GM12873 (cell line): ENCODE measurements at regions not wholly inside any gene's neighbourhood (a gene's known extent, or its start where the extent isn't known, plus 50 kb on each side); places are given as distances from the start of the nearest gene placed in this dataset.

Source experiments
- TF ChIP-seq, protein P1 (sequence below): IDR thresholded peaks from 2 replicates; pipeline ENCODE4 v1.5.1; 2012; ENCODE audit warnings: low read depth, mild to moderate bottlenecking, moderate library complexity, low read length, control low read depth; ENCODE audit not compliant: insufficient read depth; ENCODE audit errors: missing control alignments

DNA sequence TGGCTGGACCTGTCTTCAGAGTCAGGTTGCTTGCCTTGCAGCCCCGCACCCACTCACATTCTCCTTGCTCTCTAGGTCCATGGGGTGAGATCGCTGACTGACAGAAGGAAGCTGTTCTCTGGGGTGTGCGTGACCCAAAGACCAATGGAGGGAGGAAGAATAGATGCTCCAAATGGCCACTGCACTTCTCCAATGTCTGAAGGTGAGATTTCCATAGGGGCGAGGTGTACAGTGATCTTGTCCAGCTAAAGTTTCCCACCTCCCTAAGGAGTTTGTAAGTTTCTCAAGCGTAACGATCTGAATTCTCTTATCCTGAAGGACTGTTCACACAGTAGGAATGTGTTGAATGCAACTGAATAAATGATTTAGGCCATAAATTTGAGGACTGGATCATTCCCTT is 211.9 kb upstream of the IRF2BP2 start:
- TF ChIP-seq, protein P1, sequence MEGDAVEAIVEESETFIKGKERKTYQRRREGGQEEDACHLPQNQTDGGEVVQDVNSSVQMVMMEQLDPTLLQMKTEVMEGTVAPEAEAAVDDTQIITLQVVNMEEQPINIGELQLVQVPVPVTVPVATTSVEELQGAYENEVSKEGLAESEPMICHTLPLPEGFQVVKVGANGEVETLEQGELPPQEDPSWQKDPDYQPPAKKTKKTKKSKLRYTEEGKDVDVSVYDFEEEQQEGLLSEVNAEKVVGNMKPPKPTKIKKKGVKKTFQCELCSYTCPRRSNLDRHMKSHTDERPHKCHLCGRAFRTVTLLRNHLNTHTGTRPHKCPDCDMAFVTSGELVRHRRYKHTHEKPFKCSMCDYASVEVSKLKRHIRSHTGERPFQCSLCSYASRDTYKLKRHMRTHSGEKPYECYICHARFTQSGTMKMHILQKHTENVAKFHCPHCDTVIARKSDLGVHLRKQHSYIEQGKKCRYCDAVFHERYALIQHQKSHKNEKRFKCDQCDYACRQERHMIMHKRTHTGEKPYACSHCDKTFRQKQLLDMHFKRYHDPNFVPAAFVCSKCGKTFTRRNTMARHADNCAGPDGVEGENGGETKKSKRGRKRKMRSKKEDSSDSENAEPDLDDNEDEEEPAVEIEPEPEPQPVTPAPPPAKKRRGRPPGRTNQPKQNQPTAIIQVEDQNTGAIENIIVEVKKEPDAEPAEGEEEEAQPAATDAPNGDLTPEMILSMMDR: no peak

DNA sequence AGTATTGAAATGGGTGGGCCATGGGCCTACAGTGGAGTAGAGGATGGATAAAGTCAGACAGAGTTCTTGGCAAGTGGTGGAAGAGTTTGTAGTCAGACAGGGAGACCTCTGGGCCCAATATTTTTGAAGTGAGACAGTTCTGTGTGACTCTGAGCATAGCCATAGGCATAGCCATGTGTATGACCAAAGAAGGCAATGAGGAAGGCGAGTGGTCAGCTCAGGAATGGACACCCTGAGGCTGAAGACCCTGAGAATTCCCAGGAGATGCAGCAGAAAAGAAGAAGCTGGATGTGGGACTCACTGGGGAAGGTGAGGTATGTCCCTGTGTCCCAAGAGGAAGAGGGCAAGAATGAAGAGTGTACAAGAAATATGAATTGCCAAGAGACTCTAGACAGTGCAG is 210.6 kb upstream of the IRF2BP2 start:
- TF ChIP-seq, protein P1: no peak

DNA sequence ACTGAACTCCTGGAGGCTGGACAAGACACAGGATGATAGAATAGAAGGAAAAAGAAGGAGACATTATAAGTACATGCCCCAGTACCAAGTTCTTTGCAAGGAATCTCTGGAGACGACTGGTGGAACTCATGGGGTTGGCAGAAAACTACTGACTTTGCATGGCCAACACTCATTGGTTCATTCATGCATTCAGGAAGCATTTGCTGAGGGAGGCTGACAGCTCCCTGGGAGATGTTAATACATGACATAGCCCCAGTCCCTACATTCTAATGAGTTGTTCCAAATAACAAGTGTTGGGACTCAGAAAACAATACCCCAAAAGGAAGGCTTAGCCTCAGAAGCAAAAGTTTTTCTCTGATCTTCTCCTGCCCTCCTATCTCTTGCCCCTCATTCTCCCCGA is 172.8 kb upstream of the IRF2BP2 start:
- TF ChIP-seq, protein P1: no peak

DNA sequence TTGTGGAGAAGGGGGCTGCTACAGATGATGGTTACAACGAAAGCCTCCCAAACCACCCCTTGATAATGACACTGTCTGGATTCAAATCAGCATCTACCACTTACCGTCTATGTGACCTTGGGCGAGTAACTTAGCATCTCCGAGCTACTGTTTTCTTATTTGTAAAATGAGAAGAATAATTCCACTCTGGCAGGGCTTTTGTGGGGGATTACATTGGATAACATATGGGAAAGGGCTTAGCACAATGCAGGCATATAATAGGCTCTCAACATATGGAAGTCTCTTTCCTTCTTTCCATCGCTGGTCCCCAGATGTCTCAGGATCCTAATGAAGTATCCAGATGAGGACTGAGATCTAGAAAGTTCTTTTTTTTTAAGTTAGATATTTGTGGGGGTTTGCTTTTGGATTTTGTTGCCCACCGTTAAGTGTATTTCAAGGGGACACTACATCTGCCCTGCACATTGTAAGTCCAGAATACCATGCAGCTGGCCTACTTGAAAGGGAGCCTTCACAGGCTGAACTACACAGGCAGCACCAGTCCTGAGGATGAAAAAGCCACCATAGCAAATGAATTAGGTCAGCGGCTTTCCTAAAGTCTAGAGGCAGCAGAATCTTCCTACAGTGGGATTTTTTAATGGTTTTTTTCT is 172.2 kb upstream of the IRF2BP2 start:
- TF ChIP-seq, protein P1: no peak

DNA sequence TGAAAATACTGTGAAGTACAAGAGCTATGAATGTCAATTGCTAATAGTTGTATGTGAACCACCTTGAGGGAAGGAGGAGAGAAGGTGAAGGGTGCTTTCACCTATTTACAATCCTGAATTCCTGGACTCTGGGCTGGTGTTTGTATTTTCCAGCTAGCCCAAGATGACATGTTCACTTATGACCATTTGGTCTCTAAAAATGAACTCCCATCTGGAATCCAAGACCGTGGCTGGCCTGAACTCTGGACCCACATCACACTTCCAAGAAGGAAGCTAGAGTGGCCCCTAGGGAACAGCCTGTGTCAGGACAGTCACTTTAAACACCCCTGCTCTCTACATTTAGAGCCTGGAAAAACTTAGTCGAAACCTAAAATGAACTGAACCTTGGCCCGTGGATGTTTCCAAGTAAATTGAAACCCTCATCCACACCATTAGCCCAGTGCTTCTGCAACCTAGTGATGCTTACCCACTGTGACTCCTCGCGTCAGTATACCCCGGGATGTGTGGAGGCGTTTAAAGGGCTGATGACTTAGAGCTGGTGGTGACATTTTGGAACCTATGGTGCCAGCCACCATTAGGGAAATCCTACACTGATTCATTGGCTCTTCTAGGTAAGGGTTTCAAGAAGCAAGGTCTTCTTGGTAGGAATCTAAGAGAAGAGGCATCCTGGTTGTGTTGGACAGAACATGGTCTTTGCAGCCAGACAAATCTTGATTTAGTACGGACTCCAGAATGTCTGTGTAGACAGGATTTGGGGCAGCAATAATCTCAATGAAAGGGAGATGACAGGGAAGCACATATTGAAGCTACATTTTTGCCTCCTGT is 171.5 kb upstream of the IRF2BP2 start:
- TF ChIP-seq, protein P1: no peak

DNA sequence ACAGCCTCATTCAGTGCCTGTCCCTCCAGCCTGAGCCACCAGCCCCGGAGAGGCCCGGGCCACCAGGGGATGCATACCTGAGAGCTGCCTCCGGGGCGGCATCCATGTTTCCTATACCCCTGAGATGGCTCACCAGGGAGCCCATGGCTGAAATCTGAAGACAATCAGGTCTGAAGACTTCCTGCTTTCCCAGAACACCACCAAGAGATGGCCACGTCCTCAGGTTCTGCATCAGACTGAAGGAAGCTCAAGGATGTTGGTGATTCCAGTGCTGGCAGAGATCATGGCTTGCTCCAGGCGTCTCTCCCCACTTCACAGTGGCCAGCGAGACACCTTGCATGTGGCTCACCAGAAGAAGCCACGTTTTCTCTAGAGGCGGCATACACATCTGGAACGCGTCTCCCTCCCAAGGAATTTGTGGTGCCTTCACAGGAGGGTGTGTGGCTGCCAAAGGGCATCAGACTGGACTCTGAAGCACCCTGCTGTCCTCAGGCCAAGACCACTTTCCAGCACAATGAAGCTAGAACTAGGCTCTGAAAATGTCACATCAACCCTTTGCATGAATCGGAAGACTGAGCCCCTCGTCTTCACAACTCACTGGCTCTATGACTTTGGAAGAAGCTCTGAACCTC is 170.7 kb upstream of the IRF2BP2 start:
- TF ChIP-seq, protein P1: no peak

DNA sequence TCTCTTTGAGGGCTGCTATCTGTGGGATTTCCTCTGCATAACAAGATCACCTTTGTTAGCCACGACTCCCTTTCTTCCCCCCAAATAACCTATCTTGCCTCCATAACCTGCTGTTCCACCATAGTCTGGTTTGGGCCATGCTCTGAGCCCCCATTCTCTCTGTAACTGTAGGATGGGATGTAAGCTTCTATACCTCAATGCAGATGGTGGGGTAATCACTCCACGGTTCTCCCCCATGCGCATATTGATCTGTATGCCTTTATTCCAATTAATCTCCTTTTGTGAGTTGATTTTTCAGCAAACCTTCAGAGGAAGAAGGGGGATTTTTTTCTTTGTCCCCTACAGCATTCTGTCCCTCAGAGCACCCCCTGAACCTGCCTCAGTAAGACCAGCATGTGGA is 170.1 kb upstream of the IRF2BP2 start:
- TF ChIP-seq, protein P1: no peak
